NCI-H1694 (cell line): ENCODE measurements at regions not wholly inside any gene's neighbourhood (a gene's known extent, or its start where the extent isn't known, plus 50 kb on each side); places are given as distances from the start of the nearest gene placed in this dataset.

Experiments used
- DNase-seq: peaks from one replicate; lab custom pipeline; 2025; lab: John Stamatoyannopoulos, UW

DNA sequence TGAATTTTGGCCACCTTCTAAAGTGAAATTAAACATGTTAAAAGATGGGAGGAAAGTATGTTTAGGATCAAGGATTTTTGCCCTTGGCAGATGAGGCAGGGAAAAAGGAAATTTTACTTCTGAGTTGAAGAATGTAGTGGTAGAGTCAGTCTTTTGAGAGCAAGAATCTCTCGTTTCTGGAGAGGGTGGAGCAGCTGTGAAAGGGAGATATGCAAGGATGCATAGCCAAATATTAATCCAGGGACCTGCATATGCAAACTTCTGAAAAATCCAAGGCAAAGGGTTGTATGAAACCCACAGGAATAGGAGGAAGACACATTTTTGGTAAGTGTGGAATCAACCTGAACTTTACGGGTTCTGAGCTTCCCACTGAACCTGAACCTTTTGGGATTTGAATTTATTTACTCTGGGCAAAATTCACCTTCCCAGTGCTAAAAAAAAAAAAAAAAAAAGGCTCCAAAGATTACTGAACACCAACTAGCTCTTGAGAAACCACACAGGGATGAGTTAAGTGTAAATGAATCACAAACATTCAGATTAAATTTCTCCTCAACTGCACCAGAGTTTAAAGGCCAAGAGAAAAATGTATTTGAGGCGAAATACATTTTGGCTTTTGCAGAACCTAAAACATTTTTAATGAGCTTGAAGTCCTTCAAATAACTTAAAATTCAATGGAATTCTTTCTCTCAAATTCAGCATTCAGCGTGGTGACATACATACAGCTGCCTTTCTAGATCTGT, 187.1 kb upstream of the CDKN3 start:
- no peak for DNase-seq

DNA sequence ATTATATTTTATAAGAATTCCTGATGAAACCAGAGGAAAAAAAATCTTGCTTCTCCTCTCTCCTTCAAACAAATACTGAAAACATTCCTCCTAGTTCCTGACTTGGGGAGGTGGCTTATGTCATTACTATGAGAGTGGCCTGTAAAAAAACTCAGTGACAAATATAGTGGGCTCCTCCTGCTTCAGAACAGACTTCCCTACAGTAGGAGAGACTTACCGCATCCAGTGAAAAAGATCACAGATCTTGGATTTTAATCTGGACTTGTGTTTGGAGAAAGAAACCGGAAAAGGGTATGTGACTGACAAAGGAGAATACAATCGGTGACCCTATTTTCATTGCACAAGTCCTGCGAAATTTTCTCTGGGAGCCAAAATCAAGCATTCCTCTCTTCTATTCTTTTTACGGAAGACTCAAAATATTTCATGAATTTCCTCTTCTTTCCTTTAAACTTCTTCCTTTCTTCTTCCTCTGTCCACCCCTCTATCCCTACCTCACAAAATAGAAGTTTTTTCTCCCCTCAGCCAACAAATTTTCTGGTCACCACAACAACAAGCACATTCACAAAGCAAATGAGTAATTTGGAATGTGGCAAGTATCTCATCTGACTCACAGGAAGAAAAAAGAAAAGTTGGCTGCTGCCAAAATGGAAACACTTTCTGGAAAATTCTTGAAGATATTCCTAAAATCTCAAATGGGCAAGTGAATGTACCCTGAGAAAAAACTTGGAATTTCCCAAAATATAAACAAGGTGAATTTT, 185.1 kb upstream of the CDKN3 start:
- no peak for DNase-seq

DNA sequence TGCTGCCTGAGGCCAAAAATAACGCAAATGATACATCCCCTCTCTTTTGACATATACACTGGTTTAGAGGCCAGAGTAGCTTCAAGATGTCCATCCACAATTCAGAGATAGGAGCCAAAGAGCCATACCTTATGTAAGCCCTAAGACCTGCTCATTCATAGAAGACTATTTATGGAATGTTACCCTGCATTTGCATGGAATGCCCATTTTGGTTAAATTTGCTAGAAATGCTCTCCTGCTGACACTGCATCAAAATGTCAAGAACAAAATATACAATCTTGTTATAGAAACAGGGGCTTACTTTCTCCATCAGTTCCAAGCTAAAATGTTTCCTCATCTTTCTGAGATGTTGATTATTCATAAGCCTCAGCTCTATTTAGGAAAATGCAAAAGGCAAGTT, 183.3 kb upstream of the CDKN3 start:
- no peak for DNase-seq

GRCh38 chr14:54216827-54217226, 180.0 kb upstream of the CDKN3 start:
- no peak for DNase-seq

DNA sequence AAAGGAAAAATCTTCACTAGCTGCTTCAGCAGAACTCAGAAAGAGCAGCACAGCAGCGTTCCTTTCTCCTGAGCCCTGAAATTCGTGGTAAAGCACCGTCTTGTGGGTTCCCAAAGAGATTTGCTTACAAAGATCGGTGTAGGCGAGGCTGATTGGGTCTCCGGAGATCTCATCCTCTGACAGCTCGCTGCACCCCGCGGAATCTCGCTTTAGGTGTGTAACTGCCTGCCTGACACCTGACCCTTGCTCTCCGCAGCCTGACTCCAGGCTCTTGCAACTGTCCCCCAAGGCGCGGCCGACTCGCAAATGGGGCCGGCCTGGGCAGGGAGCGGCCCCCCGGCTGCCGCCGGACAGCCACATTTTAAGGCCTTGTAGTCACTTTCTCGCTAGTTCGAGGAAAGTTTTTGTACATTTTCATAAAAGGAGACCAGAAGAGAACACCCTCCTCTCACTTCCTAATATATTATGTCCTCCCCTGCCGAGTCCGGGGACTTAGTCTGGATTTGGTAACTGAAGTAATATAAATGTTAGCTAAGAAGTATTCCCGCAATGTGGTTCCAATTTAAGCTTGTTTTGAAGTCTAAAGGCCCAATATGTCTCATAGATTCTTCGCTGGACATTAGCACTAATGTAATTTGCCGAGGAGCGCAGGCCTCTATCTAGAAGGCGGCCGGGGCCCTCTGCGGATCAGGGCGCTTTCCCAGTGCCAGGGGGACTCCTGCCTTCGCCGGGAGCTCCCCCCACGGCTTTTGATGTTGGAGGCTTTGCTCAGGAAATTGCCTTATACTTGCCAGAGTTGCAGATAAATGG, 177.3 kb upstream of the CDKN3 start:
- DNase-seq, result no peak

DNA sequence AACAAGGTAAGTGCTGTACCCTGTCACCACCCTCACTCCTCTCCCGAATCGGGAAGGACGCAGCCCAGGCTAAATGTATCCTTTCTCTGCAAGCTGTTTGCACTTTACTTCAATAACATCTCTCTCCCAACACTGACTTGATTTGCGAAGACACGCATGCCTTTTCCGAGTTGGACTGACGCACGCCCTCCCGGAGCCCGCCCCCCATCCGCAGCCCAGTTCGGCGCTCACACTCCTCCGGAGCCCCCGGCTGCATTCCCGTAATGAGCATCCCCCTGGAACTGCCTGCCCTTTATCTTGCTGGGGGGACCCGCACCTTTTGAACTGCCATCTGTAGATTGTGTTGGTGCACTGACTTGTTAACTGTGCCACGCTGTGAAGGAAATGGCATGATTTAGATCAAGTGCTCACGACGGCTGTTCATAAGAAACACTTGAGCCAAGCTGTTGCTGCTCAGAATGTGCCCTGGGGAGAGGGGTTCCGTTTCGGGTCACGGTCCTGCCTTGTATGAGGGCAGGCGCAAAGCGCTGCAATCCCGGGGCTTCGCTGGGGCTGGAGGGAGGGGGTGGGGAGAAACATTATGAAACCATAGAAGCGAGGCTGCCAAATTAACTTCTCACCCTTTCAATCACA, 176.6 kb upstream of the CDKN3 start:
- DNase-seq, result no peak

DNA sequence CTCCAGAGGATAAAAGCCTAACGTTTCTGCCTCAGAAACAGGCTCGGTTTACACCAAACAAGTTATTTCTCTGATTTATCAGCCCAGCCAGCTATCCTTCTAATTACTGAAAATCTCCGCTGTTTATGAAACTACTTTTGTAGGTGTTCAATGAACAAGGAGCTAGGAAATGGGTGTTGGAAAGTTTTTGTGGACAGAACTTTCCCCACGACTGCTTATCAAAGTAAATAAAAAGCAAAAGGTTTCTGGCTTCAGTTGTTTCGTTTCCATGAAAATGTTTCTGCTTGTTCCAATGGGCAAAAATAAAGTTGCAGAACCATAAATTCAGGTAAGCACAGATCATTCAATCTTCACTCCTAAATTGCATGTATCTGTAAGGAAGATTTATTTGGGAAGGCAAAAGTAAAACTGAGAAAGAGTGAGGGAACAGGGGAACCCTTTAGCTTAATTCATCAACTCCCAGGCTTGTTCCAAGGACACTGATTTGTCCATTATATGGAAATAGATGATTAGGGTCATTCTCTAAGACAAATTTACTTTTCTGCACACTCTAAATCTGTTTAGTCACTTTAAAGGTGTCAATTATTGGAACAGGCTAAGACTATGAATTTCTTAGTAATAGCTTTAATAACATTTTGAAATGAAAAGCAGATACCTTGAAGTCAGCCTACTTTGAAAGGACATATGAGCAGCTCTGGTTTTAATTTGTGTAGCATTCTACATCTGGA, 175.9 kb upstream of the CDKN3 start:
- DNase-seq, result no peak

- DNase-seq, result no peak
These were observed 175.4 kb upstream of the CDKN3 start for GRCh38 chr14:54221432-54221803.

- DNase-seq, result no peak
These were observed 174.8 kb upstream of the CDKN3 start for GRCh38 chr14:54221971-54222370.

- no peak for DNase-seq
These were observed 172.9 kb upstream of the CDKN3 start for GRCh38 chr14:54223831-54224402.

DNA sequence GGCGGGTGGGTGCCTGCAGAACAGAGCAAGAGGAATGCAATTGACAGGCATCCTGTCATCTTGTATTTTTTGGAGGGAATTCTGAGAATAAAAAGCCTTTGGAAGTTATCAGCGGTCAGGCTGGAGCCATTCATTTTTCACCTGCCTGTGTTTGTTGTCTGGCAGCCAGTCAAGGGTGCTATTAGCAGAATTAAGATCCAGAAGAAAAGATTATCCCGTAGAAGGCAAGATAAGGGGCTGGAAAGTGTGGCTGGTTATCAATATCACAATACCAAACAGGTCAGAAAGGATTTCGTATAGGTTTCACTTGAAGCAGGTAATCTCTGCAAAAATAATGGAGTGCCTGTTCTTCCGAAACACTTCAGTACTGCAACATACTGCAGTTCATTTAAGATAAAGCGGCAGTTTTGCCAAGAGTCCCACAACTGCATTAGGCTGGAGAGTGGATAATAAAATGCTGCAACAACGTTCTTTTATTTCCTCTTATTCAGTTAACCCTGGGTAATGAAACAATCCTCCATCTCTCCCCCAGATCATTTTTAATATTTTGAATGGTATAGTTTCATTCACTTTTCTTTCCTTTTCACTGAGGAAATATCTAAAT, 171.2 kb upstream of the CDKN3 start:
- DNase-seq, result no peak

DNA sequence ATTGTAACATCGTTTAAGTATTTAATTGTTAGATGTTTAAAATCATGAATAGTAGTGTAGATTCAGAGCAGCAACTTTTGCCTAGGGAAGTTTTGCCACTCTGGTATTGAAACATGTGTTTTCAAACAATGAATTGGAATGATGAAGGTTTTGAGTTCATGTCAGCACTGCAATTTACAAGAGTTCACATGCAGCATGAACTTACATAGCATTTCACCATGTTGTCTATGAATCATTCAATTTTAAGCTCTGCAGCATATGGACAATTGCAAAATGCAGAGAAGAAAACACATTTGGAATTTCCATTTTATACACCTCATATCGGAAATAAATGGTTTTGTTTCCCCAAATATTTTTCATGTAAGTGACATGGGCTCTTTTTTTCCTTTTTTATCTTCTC, 170.7 kb upstream of the CDKN3 start:
- no peak for DNase-seq

DNA sequence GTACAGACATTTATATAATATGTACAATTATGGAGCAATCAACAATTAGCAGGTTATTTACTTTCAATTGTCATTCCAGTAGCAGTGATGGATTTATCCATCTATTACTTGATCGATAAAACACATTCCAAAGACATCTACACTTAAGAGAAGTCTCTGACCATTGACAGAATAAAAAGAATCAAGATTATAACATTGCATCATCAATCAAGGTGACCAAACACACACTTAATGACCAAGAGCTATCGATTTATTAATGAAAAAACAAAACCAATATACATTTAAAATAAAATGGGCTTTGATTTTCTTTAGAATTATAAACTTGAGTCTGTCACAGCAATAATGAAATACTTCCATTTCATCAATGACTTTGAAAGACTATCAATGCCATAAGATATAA, 170.2 kb upstream of the CDKN3 start:
- DNase-seq, result no peak

GRCh38 chr14:54229136-54229535, 167.7 kb upstream of the CDKN3 start:
- no peak for DNase-seq

- DNase-seq, result no peak
These were observed 166.2 kb upstream of the CDKN3 start for GRCh38 chr14:54230645-54231044.

- DNase-seq, result no peak
These were observed 164.1 kb upstream of the CDKN3 start for GRCh38 chr14:54232735-54233134.

DNA sequence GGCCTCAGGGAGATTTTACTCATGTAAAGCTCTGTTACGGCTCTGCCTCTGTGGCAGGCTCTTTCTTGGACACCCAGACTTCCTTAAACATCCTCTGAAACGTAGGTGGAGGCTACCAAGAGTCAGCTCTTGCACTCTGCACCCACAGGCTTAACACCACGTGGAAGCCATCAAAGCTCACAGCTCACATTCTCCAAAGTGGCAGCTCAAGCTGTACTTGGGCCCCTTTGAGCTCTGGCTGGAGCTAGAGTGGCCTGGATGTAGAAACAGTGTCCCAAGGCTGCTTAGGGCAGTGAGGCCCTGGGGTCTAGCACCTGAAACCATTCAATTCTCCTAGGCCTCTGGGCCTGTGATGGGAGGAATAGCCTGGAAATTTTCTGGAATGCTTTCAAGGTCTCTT, 155.3 kb upstream of the CDKN3 start:
- DNase-seq, result no peak

DNA sequence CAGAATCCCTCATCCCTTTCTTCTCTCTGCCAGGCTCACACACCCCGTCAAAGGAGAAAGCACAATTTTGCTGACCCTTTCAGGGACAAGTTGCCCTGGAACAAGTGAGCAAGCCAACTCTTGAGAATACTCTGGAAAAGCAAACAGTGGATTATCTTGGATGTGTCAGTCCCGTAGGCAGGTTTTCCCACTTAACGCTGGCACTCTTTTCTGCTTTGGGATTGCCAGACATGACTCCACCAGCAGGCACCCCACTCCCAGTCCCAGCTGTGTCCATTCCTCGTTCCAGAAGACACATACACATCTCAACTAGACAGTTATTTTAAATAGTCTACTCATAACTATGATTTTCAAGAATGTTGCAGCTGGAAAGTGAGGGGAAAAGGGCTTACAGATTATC, 145.5 kb upstream of the CDKN3 start:
- DNase-seq, result no peak

- DNase-seq, result no peak
These were observed 144.6 kb upstream of the CDKN3 start for GRCh38 chr14:54252072-54252730.

DNA sequence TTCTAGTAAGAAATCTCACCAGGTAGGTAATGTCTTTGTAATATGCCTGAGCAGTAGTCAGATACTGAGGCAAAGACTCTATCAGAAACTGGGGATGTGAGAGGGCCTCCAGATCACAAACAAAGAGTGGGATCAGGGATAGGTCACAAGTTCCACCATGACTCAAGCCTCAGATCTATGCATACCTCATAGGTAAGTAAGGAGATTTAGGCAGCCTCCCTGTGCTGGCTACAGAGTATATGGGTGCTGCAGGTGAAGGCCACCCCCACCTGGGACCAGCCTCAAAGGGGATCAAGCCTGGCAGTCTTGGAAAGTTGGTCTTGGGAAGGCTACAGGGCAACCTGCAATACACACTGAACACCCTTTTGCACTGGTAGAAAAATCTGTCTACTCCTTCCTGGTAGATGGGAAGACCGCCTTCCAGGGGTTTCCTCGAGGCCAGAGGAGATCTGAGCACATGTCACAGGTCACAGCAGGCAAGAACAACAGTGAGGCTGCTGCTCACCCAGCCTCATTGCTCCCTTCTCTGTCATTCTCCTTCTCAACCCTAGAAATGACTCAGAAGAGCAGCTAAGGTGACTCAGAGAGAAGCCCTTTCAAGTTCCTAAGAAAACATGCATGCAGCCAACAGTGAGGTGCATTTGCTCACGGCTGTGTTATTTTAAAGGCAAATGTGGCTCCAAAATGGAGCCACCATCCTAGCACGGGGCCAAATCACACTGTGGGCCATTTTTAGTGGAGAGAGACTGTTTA, 143.4 kb upstream of the CDKN3 start:
- no peak for DNase-seq
